ENCODE measurements at regions not wholly inside any gene's neighbourhood (a gene's known extent, or its start where the extent isn't known, plus 50 kb on each side); places are given as distances from the start of the nearest gene placed in this dataset.
A peak's percentile ranks its signal among the peaks of the same experiment; 100 is the strongest.

DNA sequence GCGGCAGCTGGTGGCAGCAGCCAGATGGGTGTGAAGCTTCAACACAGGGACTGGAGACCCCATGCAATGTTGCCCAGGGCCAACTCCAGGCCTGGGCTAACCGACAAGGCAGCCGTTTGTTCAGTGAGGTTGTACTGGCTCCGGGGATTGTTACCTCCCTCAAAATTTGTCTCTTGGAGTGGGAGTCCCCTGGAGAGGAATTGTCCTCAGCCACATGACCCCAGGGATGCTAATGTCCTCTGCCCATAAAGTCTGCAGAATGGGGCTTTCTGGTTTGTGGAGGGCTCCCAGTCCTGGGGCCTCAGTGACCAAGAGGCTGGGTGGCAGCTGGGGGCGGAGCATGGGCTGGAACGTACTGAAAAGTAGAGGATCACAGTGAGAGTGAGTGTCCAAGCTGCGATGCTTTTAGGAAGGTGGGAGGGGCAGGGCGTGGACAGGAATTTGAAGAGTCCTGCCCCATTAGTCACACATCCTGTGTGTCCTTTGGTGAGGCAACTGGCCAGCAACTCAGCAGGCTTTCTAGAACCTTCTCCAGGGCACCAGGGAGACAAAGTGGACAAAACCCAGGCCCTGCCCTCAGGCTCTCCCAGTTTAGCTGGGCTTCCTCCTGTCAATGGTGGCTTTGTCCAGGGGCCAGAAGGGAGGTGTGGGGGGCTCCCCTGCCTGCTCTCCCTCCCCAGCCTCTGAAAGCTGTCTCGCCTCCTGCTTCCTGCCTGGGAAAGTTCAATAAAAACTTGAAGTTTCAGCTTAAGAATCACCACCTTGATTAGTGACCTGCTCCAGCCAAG, 114.0 kb downstream of the NSG2 start:
- no peak for DNase-seq (ENCODE audit: low spot score)

DNA sequence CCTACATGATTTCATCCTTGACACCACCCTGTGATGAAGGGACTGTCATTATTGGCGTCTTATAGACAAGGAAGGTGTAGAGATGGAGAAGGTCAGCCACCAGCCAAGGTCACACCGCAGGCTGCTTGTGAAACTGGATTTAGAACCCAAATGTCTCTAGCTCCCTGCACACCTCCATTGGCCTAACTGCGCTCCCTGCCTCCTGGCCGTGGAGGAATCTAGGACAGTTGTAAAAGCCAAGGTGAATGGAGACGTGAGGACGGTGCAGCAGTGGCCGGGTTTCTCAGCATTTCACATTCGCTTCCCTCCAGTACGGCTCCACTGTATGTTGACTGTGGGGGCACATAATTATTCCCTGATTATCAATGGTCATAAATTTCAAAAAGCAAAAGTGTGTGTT, 119.9 kb downstream of the NSG2 start:
- peak; percentile 45 for DNase-seq (ENCODE audit: low spot score)

DNA sequence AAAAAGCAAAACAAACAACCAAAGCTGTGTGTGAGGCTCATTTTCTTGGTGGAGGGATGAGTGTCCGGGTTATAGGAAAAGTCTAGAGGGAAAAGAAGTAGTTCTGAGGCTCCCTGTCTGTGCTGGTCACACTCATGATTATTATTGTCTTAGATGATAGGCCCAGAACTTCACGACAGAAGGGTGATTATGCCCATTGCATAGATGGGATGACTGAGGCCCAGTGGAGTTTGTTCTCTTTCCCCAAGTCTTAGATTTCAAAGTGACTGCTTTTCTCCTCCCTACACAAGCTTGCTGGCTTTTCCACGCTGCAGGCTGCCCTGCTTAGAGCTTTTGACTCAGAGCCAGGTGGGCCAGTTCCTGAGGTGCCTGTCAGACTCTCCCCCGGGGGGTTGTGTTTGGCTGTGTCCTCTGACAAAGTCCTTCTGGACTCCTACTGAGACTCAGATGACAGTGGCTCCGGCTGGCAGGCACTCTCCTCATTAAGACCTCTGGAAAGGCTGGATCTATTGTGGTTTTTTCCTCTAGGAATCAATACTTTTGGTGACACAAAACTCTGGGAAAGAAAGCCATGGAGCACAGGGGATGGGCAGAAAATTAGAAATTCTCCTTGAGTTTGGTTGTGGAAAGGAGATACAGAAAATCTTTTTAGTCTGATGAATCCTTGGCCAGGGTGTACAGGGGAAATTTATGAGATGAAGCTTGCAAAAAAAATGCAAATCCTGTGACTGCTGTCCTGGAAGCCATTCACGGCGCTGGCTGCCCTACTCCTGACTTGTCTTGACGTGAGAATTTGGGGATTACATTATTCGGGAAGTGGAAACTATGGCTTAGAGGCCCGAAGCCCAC, 120.9 kb downstream of the NSG2 start:
- no peak for DNase-seq (ENCODE audit: low spot score)

DNA sequence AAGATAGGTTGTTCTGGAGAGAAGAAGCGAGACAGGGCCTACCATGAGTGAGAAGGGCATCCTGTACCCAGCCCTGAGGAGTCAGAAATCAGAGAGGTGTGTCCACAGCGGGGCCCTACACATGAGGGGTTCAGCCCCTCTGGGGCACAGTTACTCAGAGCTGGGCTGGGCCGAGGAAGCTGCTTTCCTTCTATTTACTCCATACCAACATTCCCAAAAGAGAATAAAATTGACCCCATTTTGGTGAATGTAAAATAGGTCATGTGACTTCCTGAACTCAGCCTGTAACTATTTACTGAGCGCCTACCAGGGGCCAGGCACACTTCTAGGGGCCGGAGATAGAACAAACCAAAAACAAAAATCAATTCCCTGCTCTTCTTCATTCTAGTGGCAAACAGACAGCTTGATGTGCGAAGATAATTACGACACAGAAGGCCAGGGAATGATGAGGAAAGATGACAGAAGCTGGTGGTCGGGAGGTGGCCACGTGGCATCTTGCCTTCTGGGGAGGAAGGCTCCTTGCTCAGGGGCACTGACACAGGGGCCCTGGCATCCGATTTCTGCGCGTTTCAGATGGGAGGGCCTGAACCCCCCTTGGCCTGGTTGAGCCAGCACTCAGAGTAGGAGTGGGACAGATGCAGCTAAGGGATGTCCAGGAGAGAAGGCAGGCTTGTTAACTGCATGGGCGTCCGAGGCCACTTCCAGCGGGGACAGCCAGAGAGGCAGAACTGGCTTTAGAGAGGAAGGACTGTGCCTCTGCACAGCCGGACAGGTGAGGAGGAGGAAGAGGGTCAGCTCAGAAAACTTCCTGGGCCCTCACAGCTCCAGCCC, 121.8 kb downstream of the NSG2 start:
- DNase-seq (ENCODE audit: low spot score) = no peak

DNA sequence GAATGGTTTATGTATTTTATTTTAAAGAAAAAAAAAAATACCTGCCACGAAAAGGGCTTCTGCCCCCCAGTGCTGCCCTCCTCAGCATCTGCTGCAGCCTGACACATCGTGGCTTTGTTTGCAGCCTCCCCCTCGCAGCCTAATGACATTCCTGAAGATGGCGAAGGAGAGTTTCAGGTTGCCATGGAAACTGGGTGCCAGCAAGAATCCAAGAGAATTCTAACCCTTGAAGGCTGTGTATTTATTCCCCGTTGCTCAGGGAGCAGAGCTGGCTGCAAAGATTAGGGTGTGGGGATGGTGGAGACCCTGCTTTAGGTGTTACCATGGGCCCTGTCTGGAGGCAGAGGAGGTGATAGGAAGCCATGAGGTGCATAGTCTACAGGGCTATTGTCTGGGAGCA, 126.6 kb downstream of the NSG2 start:
- DNase-seq (ENCODE audit: low spot score) = no peak

DNA sequence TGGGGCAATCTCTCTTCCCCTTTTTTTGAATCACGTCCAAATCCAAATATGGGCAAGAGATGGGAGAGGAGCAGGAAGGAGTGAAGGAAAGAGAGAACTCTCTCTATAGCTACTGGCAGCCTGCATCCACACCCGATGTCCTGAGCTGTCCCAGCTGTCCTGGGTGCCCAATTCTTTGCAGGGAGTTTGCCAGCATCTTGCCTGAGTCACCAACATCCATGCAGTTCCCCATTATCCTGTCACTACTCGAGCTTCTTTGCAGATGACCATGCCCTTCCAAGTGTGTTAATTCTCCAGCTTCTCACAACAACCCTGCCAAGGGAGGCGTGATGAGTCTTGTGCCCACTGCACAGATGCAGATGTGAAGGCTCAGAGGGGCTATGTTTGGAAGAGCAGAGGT, 127.1 kb downstream of the NSG2 start:
- no peak for DNase-seq (ENCODE audit: low spot score)

DNA sequence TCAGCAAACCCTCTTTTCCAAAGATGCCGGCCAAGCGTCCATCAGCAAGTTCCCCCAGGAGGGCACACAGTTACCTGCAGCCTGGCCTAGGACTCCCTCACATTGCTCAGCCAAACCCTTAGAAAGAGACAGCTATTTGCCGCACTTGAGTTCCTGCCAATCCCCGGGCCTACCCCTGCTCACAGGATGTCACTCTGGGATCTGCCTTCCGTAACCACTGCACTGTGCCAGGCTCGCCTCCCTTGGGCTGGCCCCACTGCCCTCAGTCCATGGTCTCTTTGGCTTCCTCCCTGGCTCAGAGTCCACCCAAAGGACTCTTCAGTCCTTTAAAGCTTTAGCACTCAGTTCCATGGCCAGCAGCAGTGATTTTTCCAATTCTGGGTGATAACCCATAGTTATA, 128.3 kb downstream of the NSG2 start:
- DNase-seq (ENCODE audit: low spot score) = no peak

DNA sequence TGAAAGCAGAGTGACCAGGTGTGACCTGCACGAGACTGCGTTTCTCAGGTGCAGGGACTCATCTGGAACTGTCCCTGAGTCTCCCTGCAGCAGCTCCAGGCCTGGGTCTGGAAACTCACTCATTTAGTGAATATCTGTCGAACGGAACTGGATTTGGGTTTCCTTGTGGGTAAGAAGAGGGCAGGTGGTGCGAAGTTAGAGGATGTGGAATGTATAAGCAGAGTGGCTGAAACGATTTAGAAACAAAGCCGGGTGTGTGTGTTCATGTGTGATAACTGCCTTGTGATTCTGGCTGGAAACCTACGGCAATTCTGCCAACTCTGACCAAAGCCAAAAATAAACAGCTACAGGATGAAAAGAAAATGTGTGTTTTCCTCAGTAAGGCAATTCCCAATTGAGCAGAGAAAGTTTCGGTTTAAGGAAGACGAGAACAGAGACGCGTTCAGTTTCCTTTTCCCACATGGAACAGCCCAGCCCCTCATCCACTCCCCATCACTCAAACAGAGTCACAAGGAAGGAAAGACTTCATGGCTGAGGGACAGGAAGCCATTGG, 130.3 kb downstream of the NSG2 start:
- DNase-seq (ENCODE audit: low spot score) = no peak

DNA sequence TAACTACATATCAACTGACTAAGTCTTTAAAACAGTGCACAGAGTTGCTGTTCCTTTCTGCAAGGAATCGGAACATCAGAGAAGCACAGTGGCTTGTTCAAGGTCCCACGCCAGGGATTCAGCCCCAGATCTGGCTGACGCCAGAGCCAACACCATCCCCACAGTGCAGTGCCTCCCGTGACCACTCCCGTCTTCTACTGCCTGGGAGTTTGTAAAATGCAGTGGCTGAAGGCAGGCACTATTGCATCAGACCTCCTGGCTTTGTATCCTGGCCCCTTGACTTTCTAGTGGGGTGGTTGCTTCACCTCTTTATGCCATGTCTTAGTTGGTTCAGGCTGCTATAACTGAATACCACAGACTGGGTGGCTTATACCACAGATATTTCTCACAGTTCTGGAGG, 131.0 kb downstream of the NSG2 start:
- no peak for DNase-seq (ENCODE audit: low spot score)

DNA sequence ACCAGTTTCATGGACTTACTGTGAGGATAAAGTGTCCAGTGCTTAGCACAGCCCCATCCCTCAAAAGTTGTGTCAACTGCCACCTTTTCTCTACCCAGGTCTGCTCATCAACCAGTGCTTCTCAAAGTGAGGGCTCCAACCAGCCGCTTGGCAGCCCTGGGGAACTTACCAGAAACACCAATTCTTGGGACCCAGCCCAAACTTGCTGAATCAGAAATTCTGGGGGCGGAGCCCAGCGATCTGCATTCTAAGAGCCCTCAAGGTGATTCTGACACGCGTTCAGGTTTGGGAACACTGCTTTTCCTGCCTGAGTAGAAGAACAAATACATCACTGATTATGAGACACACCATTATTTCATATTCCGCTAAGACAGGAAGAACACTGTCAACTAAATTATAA, 132.0 kb downstream of the NSG2 start:
- no peak for DNase-seq (ENCODE audit: low spot score)

DNA sequence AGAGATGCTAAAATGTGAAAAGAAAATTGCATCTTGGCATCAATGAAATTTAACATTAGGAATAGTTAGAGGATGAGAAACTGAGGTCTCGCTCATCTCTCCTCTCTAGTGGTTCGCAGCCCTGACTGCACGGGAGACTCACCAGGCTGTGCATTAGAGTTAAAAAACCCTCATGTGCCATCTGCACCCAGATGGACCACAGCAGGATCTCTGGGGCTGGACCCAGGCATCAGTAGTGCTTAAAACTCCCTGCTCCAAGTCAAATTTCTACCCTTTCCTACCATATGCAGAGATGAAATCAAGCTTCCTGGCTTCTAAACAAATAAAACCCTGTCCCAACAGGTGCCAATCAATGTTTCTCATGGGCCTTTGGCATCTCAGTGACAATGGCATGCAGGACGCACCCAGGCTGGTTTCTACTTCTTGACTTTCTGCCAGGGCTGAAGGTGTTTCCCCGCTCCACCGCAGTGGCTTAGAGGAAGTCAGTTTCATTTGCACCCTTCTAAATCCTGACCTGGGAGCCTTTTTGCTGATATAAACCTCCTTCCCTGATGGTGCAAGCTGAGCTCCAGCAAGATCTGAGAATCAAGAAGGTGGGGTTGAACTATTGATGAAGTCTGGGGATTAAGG, 132.6 kb downstream of the NSG2 start:
- DNase-seq (ENCODE audit: low spot score) = no peak

DNA sequence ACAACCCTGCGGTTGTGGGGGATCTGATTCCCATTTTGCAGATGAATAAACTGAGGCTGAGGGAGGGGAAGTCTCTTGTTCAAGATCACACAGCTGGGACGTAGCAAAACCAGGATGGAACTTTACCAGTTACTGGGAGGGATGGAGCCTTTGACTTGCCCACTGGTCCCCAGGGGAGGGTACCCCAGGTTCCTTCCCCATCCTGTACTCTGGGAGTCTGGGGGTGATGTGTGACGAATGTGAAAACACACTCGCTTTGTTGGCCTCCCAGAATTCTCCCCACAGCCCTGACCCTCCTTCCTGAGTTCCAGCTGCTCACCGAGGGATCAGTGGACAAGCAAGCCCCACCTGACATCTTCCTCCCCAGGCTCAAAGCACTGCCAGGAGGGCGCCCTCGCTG, 135.1 kb downstream of the NSG2 start:
- DNase-seq (ENCODE audit: low spot score) = no peak

DNA sequence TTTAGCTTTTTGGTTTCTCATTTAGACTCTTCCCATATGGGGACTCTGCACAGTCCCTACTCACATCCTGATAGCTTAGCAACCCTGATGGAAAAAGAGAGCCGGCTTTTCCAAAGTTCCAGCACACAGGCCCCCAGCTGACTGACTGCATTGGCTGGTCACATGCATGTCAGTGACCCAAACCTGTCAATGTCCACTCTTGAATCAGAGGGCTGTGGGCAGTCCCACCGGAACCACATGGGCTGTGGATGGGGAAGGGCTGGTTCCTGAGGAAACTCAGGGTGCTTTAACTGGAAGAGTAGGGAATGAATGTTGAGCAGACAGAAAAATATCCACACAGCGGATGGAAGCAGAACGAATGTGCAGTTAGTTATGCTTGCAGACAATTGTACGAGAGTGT, 136.6 kb downstream of the NSG2 start:
- no peak for DNase-seq (ENCODE audit: low spot score)

DNA sequence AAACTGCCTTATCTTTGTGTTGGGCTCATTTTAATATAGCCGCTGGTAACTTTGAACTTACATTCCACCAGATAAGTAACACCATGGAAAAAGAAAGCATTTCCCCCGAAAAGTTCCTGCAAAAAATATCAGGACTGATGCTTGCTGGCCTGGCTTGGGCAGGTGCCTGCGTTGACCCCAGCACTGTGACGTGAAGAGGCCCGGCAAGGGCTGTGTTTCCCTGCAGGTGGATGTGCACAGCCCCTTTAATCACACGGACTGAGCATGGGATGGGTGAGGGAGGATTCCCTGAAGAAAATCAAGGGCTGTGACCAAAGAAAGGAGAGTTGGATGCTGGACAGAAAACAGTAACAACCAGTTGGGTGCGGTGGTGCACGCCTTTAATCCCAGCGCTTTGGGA, 138.2 kb downstream of the NSG2 start:
- peak; percentile 60 for DNase-seq (ENCODE audit: low spot score)

DNA sequence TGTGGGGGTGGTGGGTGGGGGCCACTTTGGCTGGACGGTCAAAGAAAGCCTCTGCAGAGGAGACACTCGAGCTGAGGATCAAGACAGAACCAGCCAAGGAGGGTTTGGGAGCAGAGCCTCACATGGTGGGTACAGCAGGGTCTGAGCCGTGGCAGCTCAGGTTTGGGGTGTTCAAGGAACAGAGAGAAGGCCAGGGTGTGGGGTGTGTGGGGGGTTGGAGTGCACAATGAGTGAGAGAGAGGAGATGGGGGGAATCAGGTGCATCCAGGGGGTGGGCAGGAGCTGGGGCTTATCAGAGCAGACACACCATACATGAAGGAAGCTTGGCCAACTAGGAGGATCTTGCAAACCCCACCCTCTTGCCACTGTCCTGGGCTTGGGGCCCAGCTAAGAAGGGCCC, 140.0 kb downstream of the NSG2 start:
- DNase-seq (ENCODE audit: low spot score) = no peak

DNA sequence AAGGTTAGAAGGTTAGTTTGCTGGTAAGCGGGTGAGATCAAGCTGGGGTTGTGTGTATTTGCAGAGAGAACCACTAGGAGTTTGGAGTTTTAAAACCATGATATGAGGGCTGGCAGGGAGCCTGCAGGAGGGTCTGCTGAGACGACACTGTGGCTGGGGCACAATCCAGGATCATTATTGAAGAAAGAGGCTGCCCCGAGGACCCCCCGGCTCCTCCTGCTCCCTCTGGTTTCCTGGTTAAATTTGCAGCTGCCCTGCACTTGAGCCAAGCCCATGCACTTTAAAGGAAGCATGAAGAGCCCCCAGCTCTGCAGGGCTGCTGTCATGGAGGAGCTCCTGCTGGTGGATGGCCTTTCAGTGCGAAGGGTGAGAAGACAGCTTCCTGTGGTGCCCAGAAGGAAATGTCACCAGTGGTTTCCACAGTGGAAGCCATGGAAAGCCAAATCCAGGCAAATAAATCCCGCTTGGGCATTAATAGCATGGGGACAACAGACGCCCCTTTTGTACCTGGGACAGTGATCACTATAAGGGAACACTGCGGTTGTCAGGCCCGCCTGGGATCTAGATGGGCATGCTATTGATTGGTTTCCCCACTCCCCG, 140.7 kb downstream of the NSG2 start:
- DNase-seq (ENCODE audit: low spot score) = peak; percentile 16

DNA sequence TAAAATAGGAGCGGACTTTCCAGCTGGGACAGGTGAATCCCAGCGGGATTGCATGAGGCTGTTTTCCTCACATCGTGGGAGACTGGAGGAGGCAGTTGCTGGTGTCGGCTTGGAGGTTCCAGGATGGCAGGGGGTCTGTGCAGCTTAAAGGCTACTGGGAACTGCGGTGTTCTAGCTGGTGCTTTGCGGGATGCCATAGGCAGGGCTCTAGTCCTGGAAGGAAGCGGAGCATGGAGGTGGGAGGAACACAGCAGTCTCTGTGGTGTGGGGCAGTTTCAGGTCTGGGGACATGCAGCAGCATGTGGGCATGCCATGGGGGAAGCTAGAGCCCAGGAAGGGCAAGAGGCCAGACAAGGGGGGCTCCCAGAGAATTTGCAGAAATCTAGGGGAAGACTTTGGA, 141.5 kb downstream of the NSG2 start:
- DNase-seq (ENCODE audit: low spot score) = peak; percentile 76

DNA sequence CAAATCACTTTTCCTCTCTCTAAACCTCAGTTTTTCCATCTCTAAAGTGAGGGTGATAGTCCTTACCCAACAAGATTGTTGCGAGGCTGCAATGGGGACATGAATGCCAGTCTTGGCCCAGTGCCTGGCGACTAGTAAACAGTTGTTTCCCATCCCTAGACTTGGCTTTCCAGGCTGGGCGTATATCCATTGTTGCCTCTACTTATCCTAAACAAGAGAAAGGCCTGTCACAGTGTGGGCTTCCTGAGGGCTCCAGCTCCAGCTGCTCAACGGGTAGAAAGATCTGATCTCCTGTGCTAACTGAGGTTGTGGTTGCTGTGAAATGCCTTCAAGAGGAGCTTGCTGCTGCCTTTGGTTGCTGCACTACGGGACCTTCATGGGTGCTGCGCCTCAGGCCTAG, 142.0 kb downstream of the NSG2 start:
- DNase-seq (ENCODE audit: low spot score) = no peak

DNA sequence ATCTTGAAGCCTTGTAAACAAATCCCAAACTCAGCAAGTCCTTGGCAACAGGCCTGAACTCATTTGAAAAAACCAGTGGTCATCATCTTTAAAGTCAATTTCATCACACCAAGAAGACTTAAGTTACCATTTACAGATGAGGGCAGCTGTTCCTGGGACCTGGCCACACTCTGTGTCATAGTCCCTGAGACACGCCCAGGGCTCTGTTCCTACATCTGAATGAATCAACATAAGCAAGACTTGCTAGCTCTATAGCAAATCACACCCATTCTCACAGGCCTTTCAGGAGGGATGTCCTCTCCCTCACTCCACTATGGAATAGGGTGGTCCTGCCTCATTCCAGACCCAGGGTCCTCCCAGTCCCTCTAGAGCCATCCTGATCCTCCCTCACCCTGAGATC, 142.8 kb downstream of the NSG2 start:
- no peak for DNase-seq (ENCODE audit: low spot score)

DNA sequence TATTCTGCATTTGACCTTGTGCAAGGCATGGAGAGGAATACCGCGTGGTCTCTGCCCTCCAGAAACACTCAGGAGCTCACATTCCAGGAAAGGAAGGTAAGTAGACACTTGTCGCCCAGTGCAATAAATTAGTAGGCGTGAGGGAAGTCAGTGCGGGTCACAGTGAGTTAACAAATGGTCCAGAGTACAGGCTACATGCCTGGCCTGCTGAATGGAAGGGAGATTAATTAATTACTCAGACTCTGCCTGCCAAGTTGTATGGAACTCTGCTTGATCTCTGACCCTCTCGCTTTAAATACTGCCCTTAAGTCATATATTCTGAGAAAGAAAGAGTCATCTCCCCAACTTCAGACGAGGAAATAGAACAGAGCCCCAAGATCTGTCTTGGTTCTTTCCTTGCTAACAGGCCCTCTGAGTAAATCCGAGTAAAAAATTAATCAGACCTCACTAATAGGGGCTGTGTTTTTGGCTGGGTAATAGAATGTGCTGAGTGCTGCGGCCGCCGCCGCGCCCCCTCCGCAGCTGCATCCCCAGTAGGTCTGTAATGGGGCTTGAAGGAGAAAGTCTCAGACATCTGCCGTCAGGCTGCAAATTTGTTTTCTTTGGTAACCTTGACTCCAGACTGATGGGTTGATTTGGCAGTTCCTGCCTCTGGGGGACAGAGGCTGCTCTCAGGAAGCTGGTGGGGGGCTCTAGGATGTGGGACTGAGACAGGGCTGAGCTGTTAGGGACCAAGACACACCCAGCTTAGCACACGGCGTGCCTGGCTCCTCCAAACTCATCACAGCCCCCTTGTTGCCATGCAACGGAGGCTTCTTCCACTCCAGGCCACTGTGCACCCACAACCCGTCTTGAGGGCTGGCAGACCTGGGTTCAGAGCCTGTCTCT, 144.4 kb downstream of the NSG2 start:
- DNase-seq (ENCODE audit: low spot score) = no peak

Measured in mesenteric fat pad (tissue), 1 donor.